ENCODE measurements at regions not wholly inside any gene's neighbourhood (a gene's known extent, or its start where the extent isn't known, plus 50 kb on each side); places are given as distances from the start of the nearest gene placed in this dataset.

- WGBS, 4 donors, result 70 to 86% (median 83%) methylated on average over 3 of the region's 3 CpGs
- no peaks in the 10 kb centered on the region for H3K27me3 ChIP-seq
- intact Hi-C loops (cut with DNase I), result no loop called here
- TF ChIP-seq POLR2A (IDR thresholded peaks at IDR 0.05), result no peak
- no peak overlapping the region for H3K27ac ChIP-seq
- no peaks in the 10 kb centered on the region for H3K36me3 ChIP-seq (replicated peaks in 1 of 2)
- DNase-seq, result no peak
- no peak overlapping the region for H3K4me3 ChIP-seq
- no peaks in the 10 kb centered on the region for H3K4me1 ChIP-seq (replicated peaks in 1 of 2)
- H3K9me3 ChIP-seq (replicated peaks in 1 of 3), result no peaks in the 10 kb centered on the region
These were observed 86.6 kb downstream of the BOD1 start for GRCh38 chr5:173529861-173530260.

- H3K9me3 ChIP-seq (replicated peaks in 1 of 3), result no peaks in the 10 kb centered on the region
- TF ChIP-seq CTCF (IDR thresholded peaks at IDR 0.05) (no peak), POLR2A (IDR thresholded peaks at IDR 0.05) (no peak)
- peaks cover 6% of the 10 kb centered on the region for H3K27me3 ChIP-seq
- H3K27ac ChIP-seq, result no peak overlapping the region
- intact Hi-C loops (cut with DNase I), result no loop called here
- WGBS, 4 donors, result 74 to 83% (median 79%) methylated on average over 8 to 9 of the region's 9 CpGs
- H3K4me1 ChIP-seq (replicated peaks in 1 of 2), result no peaks in the 10 kb centered on the region
- DNase-seq, result no peak
- H3K4me3 ChIP-seq, result no peak overlapping the region
- no peaks in the 10 kb centered on the region for H3K36me3 ChIP-seq (replicated peaks in 1 of 2)
These were observed 88.8 kb downstream of the BOD1 start for GRCh38 chr5:173527671-173528070.

GRCh38 chr5:173524136-173524535 lies 92.3 kb downstream of the BOD1 start:
- peaks cover 6% of the 10 kb centered on the region for H3K27me3 ChIP-seq
- H3K36me3 ChIP-seq (replicated peaks in 1 of 2), result no peaks in the 10 kb centered on the region
- H3K4me3 ChIP-seq, result no peak overlapping the region
- DNase-seq, result no peak
- H3K27ac ChIP-seq, result no peak overlapping the region
- WGBS, 4 donors, result 63 to 75% (median 75%) methylated on average over 3 of the region's 3 CpGs
- H3K9me3 ChIP-seq (replicated peaks in 1 of 3), result peaks cover 0 to 9% (median 0%) of the 10 kb centered on the region in 3 donors
- no peak for TF ChIP-seq CTCF (IDR thresholded peaks at IDR 0.05)
- TF ChIP-seq POLR2A (IDR thresholded peaks at IDR 0.05), result no peak
- H3K4me1 ChIP-seq (replicated peaks in 1 of 2), result no peaks in the 10 kb centered on the region
- intact Hi-C loops (cut with DNase I), result no loop called here

GRCh38 chr5:173523388-173523787 lies 93.1 kb downstream of the BOD1 start:
- Histone ChIP-seq H3K4me3 (no peak overlapping the region), H3K9me3 (replicated peaks in 1 of 3) (peaks cover 0 to 9% (median 0%) of the 10 kb centered on the region in 3 donors), H3K36me3 (replicated peaks in 1 of 2) (no peaks in the 10 kb centered on the region), H3K27me3 (peaks cover 6% of the 10 kb centered on the region), H3K4me1 (replicated peaks in 1 of 2) (no peaks in the 10 kb centered on the region), H3K27ac (no peak overlapping the region)
- 50 to 74% (median 60%) methylated on average over 2 of the region's 2 CpGs for WGBS, 4 donors
- TF ChIP-seq POLR2A (IDR thresholded peaks at IDR 0.05) (no peak), CTCF (IDR thresholded peaks at IDR 0.05) (no peak)
- intact Hi-C loops (cut with DNase I), result no loop called here
- no peak for DNase-seq

- H3K4me3 ChIP-seq, result no peak overlapping the region
These were observed 93.9 kb downstream of the BOD1 start for GRCh38 chr5:173522518-173522917.

More at GRCh38 chr5:173522518-173522917, 93.9 kb downstream of the BOD1 start:
- peaks cover 0 to 9% (median 0%) of the 10 kb centered on the region in 3 donors for H3K9me3 ChIP-seq (replicated peaks in 1 of 3)
- no peaks in the 10 kb centered on the region for H3K4me1 ChIP-seq (replicated peaks in 1 of 2)
- DNase-seq, result no peak
- peaks cover 6% of the 10 kb centered on the region for H3K27me3 ChIP-seq
- no peak overlapping the region for H3K27ac ChIP-seq
- no peaks in the 10 kb centered on the region for H3K36me3 ChIP-seq (replicated peaks in 1 of 2)
- intact Hi-C loops (cut with DNase I), result no loop called here
- no peak for TF ChIP-seq CTCF (IDR thresholded peaks at IDR 0.05)
- no peak for TF ChIP-seq POLR2A (IDR thresholded peaks at IDR 0.05)
- 72 to 90% (median 82%) methylated on average over 1 of the region's 1 CpG for WGBS, 4 donors

All from adrenal gland (tissue), 9 donors.